Gastroesophageal sphincter (tissue), 4 donors: ENCODE measurements at regions not wholly inside any gene's neighbourhood (a gene's known extent, or its start where the extent isn't known, plus 50 kb on each side); places are given as distances from the start of the nearest gene placed in this dataset.
"Not testable (repeated sequence)": the region's sequence is repeated elsewhere in the genome, so short reads cannot be mapped to it uniquely, and the experiment has no call there.

Experiments
- ATAC-seq: fragments of 150-250 bp; one replicate; pipeline ENCODE4 v1.9.1; 2016; ENCODE audit warnings: mild to moderate bottlenecking, moderate library complexity
- H3K27ac ChIP-seq, 4 donors: fragments of 200-600 bp; sonication (generic) in 3 of 4; 1 replicate in 3 of 4; 2 replicates in 1 of 4; pipeline ENCODE4 v1.5.1; 2016 to 2019
- H3K27me3 ChIP-seq: fragments of 200-600 bp; sonication (generic); one replicate; pipeline ENCODE4 v1.5.1; 2019
- H3K36me3 ChIP-seq, 2 donors: fragments of 200-600 bp; sonication (generic); one replicate each; pipeline ENCODE4 v1.5.1; 2019; ENCODE audit warnings: control low read depth in 1 of 2
- H3K4me1 ChIP-seq, 3 donors: fragments of 200-600 bp; sonication (generic); 1 replicate in 2 of 3; 2 replicates in 1 of 3; pipeline ENCODE4 v1.5.1; 2016 to 2019; ENCODE audit warnings: control low read depth in 2 of 3
- H3K4me3 ChIP-seq, 2 donors: fragments of 200-600 bp; sonication (generic); one replicate each; pipeline ENCODE4 v1.5.1; 2019; ENCODE audit warnings: mild to moderate bottlenecking in 1 of 2, moderate library complexity in 1 of 2
- H3K9me3 ChIP-seq, 3 donors: fragments of 200-600 bp; sonication (generic); one replicate each; pipeline ENCODE4 v1.5.1; 2017 to 2019; ENCODE audit warnings: control low read depth in 2 of 3
- CTCF ChIP-seq, 4 experiments: fragments of 200-600 bp in 2 of 4; fragments of 450-650 bp in 2 of 4; sonication (generic) in 1 of 4; IDR thresholded peaks; one replicate each; pipeline ENCODE4 v1.5.1; 2017 to 2019; ENCODE audit warnings: antibody characterized with exemption in 4 of 4, mild to moderate bottlenecking in 2 of 4, moderate library complexity in 2 of 4
- EP300 ChIP-seq: sonication (generic); formaldehyde crosslinking; IDR thresholded peaks from one replicate; pipeline ENCODE4 v1.6.1; 2017; ENCODE audit warnings: antibody characterized with exemption, mild to moderate bottlenecking
- POLR2A ChIP-seq, 2 donors: fragments of 450-650 bp; IDR thresholded peaks; one replicate each; pipeline ENCODE4 v1.6.1; 2017; ENCODE audit warnings: antibody characterized with exemption in 2 of 2, mild to moderate bottlenecking in 2 of 2, moderate library complexity in 1 of 2
- POLR2AphosphoS5 ChIP-seq: sonication (generic); formaldehyde crosslinking; IDR thresholded peaks from one replicate; pipeline ENCODE4 v1.6.1; 2017; ENCODE audit warnings: antibody characterized with exemption
- WGBS, 2 donors: methylation state at CpG; one replicate each; pipeline ENCODE4 v1.1.5; 2018; ENCODE audit warnings: low coverage in 1 of 2; 5-methylcytosine and 5-hydroxymethylcytosine counted together

- no peaks in the 10 kb centered on the region for H3K36me3 ChIP-seq
- no peaks in the 10 kb centered on the region for H3K27me3 ChIP-seq
- H3K4me1 ChIP-seq, result peaks cover 0 to 32% (median 12%) of the 10 kb centered on the region in 3 donors
- no peak for TF ChIP-seq POLR2AphosphoS5
- no peak for TF ChIP-seq CTCF (IDR thresholded peaks at IDR 0.05)
- no peak for TF ChIP-seq POLR2A (IDR thresholded peaks at IDR 0.05)
- no peak for TF ChIP-seq EP300
- peak overlapping the region in 1 of 4 donors; percentile 70 for H3K27ac ChIP-seq
- ATAC-seq, result no peak
- H3K9me3 ChIP-seq, result no peaks in the 10 kb centered on the region
- WGBS, 2 donors, result no CpG with 5 or more reads among the region's 29 CpGs
- H3K4me3 ChIP-seq, result peak overlapping the region in 1 of 2 donors; percentile 47
Measured at GRCh38 chr3:75396316-75396802, 267.8 kb upstream of the FRG2C start.

- peaks cover 0 to 32% (median 12%) of the 10 kb centered on the region in 3 donors for H3K4me1 ChIP-seq
- not testable (repeated sequence) for H3K36me3 ChIP-seq, H3K4me3 ChIP-seq, H3K27me3 ChIP-seq, H3K27ac ChIP-seq, H3K9me3 ChIP-seq, ATAC-seq
- WGBS, 2 donors, result 80% methylated on average over 2 of the region's 20 CpGs
Measured at GRCh38 chr3:75397486-75397885, 266.6 kb upstream of the FRG2C start.

- 56 to 93% methylated on average over 4 to 17 of the region's 18 CpGs for WGBS, 2 donors
- not testable (repeated sequence) for H3K4me3 ChIP-seq, ATAC-seq, H3K27me3 ChIP-seq, H3K27ac ChIP-seq, H3K4me1 ChIP-seq, H3K9me3 ChIP-seq
- TF ChIP-seq CTCF (IDR thresholded peaks at IDR 0.05), result peak in 3 of 4 experiments; percentile 71 to 83 (median 81)
- H3K36me3 ChIP-seq, result peaks cover 0 to 61% of the 10 kb centered on the region in 2 donors
Measured at GRCh38 chr3:75422101-75422945, 241.8 kb upstream of the FRG2C start.

- H3K9me3 ChIP-seq, H3K4me3 ChIP-seq, H3K27ac ChIP-seq, H3K4me1 ChIP-seq, H3K27me3 ChIP-seq, ATAC-seq: not testable (repeated sequence)
- WGBS, 2 donors, result no CpG with 5 or more reads among the region's 11 CpGs
- peaks cover 0 to 63% of the 10 kb centered on the region in 2 donors for H3K36me3 ChIP-seq
Measured at GRCh38 chr3:75425379-75425778, 238.7 kb upstream of the FRG2C start.

- H3K4me1 ChIP-seq, H3K27ac ChIP-seq, ATAC-seq, H3K9me3 ChIP-seq, H3K27me3 ChIP-seq, H3K4me3 ChIP-seq: not testable (repeated sequence)
- H3K36me3 ChIP-seq, result peaks cover 0 to 81% of the 10 kb centered on the region in 2 donors
- 60% methylated on average over 2 of the region's 9 CpGs; no CpG with 5 or more reads in 1 of the 2 donors for WGBS, 2 donors
Measured at GRCh38 chr3:75427486-75427885, 236.6 kb upstream of the FRG2C start.

GRCh38 chr3:75427906-75428305, 236.2 kb upstream of the FRG2C start:
- peaks cover 0 to 77% of the 10 kb centered on the region in 2 donors for H3K36me3 ChIP-seq
- ATAC-seq, H3K27ac ChIP-seq, H3K4me3 ChIP-seq, H3K9me3 ChIP-seq, H3K4me1 ChIP-seq, H3K27me3 ChIP-seq: not testable (repeated sequence)
- WGBS, 2 donors, result 75 to 79% methylated on average over 2 to 4 of the region's 5 CpGs

GRCh38 chr3:75429561-75430220, 234.4 kb upstream of the FRG2C start:
- not testable (repeated sequence) for H3K4me3 ChIP-seq, H3K9me3 ChIP-seq, ATAC-seq, H3K27me3 ChIP-seq
- peak in 3 of 4 experiments; percentile 79 to 89 (median 87) for TF ChIP-seq CTCF (IDR thresholded peaks at IDR 0.05)
- peaks cover 0 to 27% (median 2%) of the 10 kb centered on the region in 3 donors for H3K4me1 ChIP-seq
- 42 to 61% methylated on average over 2 to 4 of the region's 9 CpGs for WGBS, 2 donors
- peak overlapping the region in 1 of 4 donors; percentile 2 for H3K27ac ChIP-seq
- peaks cover 0 to 61% of the 10 kb centered on the region in 2 donors for H3K36me3 ChIP-seq

GRCh38 chr3:75430406-75430805, 233.7 kb upstream of the FRG2C start:
- H3K27me3 ChIP-seq, H3K4me3 ChIP-seq, H3K9me3 ChIP-seq, H3K27ac ChIP-seq, ATAC-seq: not testable (repeated sequence)
- Histone ChIP-seq H3K4me1 (peaks cover 0 to 27% (median 2%) of the 10 kb centered on the region in 3 donors), H3K36me3 (peaks cover 0 to 55% of the 10 kb centered on the region in 2 donors)
- 60 to 82% methylated on average over 1 to 2 of the region's 7 CpGs for WGBS, 2 donors

- Histone ChIP-seq H3K4me1 (peaks cover 0 to 30% (median 2%) of the 10 kb centered on the region in 3 donors), H3K36me3 (peaks cover 0 to 48% of the 10 kb centered on the region in 2 donors)
- H3K9me3 ChIP-seq, ATAC-seq, H3K27me3 ChIP-seq, H3K27ac ChIP-seq, H3K4me3 ChIP-seq: not testable (repeated sequence)
- WGBS, 2 donors, result 87% methylated on average over 3 of the region's 6 CpGs; no CpG with 5 or more reads in 1 of the 2 donors
Measured at GRCh38 chr3:75431120-75431519, 233.0 kb upstream of the FRG2C start.
